ENCODE measurements at regions not wholly inside any gene's neighbourhood (a gene's known extent, or its start where the extent isn't known, plus 50 kb on each side); places are given as distances from the start of the nearest gene placed in this dataset.

DNA sequence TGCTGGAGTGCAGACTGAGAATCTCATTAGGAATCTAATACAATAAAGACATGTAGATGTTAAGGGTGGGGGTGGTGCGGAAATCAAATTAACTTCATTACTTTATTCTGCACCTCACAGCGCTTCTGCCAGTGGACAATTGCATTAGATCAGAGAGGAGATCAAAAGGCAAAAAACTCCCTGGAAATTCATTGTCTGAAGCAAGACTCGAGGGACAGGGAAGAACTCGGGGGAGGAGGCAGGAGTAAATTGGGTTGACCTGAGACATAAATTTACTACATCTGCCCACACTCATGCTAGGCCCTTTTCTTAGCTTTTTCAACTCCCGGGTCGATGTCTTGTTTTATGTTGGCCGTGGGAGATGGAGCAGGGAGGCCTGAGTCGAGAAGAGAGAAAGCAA lies 315.4 kb downstream of the SPATA17 start (continued):
- no peak for TF ChIP-seq ARNTL (CRISPR knock-in tag; IDR thresholded peaks at IDR 0.05; ENCODE audit: borderline replicate concordance, low read depth)
- TF ChIP-seq PPARA (CRISPR knock-in tag; IDR thresholded peaks at IDR 0.05; ENCODE audit: borderline replicate concordance) = no peak
- TF ChIP-seq SNAI2 (CRISPR knock-in tag; IDR thresholded peaks at IDR 0.05) = no peak

DNA sequence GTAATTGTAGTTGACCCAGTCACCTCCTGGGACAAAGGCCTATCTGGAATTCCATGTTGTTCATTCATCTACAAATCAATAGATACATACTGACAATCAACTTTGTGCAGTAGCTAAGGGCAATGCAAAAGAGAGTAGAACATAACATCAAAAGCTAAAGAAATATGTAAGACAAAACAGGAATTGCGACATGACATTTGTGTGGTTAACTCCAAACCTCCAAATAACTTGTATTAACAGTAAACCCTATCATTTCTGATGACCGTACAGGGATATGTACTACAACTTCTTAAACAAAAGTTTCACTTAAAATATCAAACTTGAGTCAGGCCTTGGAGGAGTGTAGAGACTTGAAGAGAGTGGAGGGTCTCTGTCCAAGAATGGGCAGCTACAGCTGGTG lies 317.6 kb downstream of the SPATA17 start:
- no peak for ATAC-seq

DNA sequence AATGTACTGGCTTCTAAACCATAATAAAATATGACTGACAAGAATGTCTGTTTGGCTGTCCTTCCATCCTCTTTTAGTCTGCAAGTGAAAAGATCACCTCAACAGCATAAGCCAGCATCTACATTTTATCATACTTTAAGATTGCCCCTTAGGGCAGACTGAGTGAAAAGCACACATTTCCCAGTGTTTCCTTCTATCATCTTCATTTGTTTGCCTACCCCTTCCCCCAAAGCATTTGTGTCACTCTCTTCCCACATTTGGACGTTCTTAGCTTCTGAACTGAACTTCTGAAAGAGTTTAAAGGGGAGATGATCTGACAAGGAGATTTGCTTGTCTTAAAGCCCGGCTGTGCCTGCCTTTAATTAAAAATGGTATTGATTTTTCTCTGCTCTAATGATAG lies 322.2 kb downstream of the SPATA17 start:
- TF ChIP-seq ARNTL (CRISPR knock-in tag; IDR thresholded peaks at IDR 0.05; ENCODE audit: borderline replicate concordance, low read depth) (no peak), TOX (CRISPR knock-in tag; IDR thresholded peaks at IDR 0.05; ENCODE audit: borderline replicate concordance) (no peak), BACH2 (CRISPR knock-in tag; IDR thresholded peaks at IDR 0.05; ENCODE audit: borderline replicate concordance) (no peak), RARB (CRISPR knock-in tag; IDR thresholded peaks at IDR 0.05) (no peak), PPARA (CRISPR knock-in tag; IDR thresholded peaks at IDR 0.05; ENCODE audit: borderline replicate concordance) (no peak), ZC3H10 (CRISPR knock-in tag; IDR thresholded peaks at IDR 0.05) (no peak)
- TF ChIP-seq, protein P1, sequence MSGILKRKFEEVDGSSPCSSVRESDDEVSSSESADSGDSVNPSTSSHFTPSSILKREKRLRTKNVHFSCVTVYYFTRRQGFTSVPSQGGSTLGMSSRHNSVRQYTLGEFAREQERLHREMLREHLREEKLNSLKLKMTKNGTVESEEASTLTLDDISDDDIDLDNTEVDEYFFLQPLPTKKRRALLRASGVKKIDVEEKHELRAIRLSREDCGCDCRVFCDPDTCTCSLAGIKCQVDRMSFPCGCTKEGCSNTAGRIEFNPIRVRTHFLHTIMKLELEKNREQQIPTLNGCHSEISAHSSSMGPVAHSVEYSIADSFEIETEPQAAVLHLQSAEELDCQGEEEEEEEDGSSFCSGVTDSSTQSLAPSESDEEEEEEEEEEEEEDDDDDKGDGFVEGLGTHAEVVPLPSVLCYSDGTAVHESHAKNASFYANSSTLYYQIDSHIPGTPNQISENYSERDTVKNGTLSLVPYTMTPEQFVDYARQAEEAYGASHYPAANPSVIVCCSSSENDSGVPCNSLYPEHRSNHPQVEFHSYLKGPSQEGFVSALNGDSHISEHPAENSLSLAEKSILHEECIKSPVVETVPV (CRISPR knock-in tag; IDR thresholded peaks at IDR 0.05) = no peak
- no peak for ATAC-seq

More for the DNA sequence above, 317.6 kb downstream of the SPATA17 start:
- TF ChIP-seq ZC3H10 (CRISPR knock-in tag; IDR thresholded peaks at IDR 0.05) (no peak), ZNF8 (CRISPR knock-in tag; IDR thresholded peaks at IDR 0.05) (no peak), TOX (CRISPR knock-in tag; IDR thresholded peaks at IDR 0.05; ENCODE audit: borderline replicate concordance) (no peak), ZNF565 (CRISPR knock-in tag; conservative IDR thresholded peaks at IDR 0.05; ENCODE audit: low read depth) (no peak), PPARA (CRISPR knock-in tag; IDR thresholded peaks at IDR 0.05; ENCODE audit: borderline replicate concordance) (no peak)

DNA sequence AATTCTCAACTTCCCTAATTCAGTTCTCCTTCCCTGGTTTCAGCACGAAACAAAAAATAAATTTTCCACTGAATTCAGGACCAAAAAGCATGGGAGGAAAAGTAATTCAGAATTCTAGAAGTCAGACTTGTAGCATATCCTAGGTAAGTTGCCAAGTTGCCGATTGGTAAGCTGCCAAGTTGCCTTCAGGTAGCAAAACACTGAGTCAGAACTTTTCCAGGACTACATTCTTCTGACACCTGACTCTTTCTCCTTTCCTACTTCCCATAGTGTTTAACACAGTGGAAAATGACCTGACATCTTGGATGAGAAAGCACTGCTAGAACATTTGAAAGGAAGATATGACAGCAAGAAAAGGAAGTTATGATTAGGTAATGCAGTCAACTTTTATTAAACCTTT lies 322.8 kb downstream of the SPATA17 start:
- no peak for ATAC-seq
- TF ChIP-seq, protein P2, sequence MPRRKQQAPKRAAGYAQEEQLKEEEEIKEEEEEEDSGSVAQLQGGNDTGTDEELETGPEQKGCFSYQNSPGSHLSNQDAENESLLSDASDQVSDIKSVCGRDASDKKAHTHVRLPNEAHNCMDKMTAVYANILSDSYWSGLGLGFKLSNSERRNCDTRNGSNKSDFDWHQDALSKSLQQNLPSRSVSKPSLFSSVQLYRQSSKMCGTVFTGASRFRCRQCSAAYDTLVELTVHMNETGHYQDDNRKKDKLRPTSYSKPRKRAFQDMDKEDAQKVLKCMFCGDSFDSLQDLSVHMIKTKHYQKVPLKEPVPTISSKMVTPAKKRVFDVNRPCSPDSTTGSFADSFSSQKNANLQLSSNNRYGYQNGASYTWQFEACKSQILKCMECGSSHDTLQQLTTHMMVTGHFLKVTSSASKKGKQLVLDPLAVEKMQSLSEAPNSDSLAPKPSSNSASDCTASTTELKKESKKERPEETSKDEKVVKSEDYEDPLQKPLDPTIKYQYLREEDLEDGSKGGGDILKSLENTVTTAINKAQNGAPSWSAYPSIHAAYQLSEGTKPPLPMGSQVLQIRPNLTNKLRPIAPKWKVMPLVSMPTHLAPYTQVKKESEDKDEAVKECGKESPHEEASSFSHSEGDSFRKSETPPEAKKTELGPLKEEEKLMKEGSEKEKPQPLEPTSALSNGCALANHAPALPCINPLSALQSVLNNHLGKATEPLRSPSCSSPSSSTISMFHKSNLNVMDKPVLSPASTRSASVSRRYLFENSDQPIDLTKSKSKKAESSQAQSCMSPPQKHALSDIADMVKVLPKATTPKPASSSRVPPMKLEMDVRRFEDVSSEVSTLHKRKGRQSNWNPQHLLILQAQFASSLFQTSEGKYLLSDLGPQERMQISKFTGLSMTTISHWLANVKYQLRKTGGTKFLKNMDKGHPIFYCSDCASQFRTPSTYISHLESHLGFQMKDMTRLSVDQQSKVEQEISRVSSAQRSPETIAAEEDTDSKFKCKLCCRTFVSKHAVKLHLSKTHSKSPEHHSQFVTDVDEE (CRISPR knock-in tag; IDR thresholded peaks at IDR 0.05) = no peak
- TF ChIP-seq ZFP30 (CRISPR knock-in tag; IDR thresholded peaks at IDR 0.05) = no peak
- no peak for TF ChIP-seq OSR1 (CRISPR knock-in tag; IDR thresholded peaks at IDR 0.05)
- TF ChIP-seq, protein P3, sequence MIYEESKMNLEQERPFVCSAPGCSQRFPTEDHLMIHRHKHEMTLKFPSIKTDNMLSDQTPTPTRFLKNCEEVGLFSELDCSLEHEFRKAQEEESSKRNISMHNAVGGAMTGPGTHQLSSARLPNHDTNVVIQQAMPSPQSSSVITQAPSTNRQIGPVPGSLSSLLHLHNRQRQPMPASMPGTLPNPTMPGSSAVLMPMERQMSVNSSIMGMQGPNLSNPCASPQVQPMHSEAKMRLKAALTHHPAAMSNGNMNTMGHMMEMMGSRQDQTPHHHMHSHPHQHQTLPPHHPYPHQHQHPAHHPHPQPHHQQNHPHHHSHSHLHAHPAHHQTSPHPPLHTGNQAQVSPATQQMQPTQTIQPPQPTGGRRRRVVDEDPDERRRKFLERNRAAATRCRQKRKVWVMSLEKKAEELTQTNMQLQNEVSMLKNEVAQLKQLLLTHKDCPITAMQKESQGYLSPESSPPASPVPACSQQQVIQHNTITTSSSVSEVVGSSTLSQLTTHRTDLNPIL (CRISPR knock-in tag; IDR thresholded peaks at IDR 0.05; ENCODE audit: low read depth) = no peak
- no peak for TF ChIP-seq CSDC2 (CRISPR knock-in tag; IDR thresholded peaks at IDR 0.05)
- no peak for TF ChIP-seq TCF4 (CRISPR knock-in tag; IDR thresholded peaks at IDR 0.05; ENCODE audit: borderline replicate concordance)
- TF ChIP-seq ISL1 (CRISPR knock-in tag; IDR thresholded peaks at IDR 0.05) = no peak
- no peak for TF ChIP-seq GLIS3 (CRISPR knock-in tag; IDR thresholded peaks at IDR 0.05)
- TF ChIP-seq, protein P1 (CRISPR knock-in tag; IDR thresholded peaks at IDR 0.05) = no peak
- TF ChIP-seq ZC3H10 (CRISPR knock-in tag; IDR thresholded peaks at IDR 0.05) = no peak
- no peak for TF ChIP-seq BACH2 (CRISPR knock-in tag; IDR thresholded peaks at IDR 0.05; ENCODE audit: borderline replicate concordance)
- TF ChIP-seq ESRRG (CRISPR knock-in tag; IDR thresholded peaks at IDR 0.05) = no peak
- TF ChIP-seq ZNF8 (CRISPR knock-in tag; IDR thresholded peaks at IDR 0.05) = no peak
- no peak for TF ChIP-seq ARNTL (CRISPR knock-in tag; IDR thresholded peaks at IDR 0.05; ENCODE audit: borderline replicate concordance, low read depth)
- no peak for TF ChIP-seq ZNF565 (CRISPR knock-in tag; conservative IDR thresholded peaks at IDR 0.05; ENCODE audit: low read depth)
- no peak for TF ChIP-seq RARB (CRISPR knock-in tag; IDR thresholded peaks at IDR 0.05)
- no peak for TF ChIP-seq ZNF70 (CRISPR knock-in tag; IDR thresholded peaks at IDR 0.05)

Measured in SK-N-SH treated with all-trans-retinoic acid at 6 μM for 48 hours (cell line).